Chondrocyte (in vitro differentiated cells): ENCODE measurements at regions not wholly inside any gene's neighbourhood (a gene's known extent, or its start where the extent isn't known, plus 50 kb on each side); places are given as distances from the start of the nearest gene placed in this dataset.
"Not testable (repeated sequence)": the region's sequence is repeated elsewhere in the genome, so short reads cannot be mapped to it uniquely, and the experiment has no call there.

Experiments used
- DNase-seq: peaks from one replicate; pipeline ENCODE4 v3.0.0; 2021; ENCODE audit warnings: mixed read lengths, low spot score
- H3K27ac Mint-ChIP-seq: one replicate; pipeline ENCODE4 v1.8.0; 2021; ENCODE audit warnings: mild to moderate bottlenecking, moderate library complexity, mixed read lengths; ENCODE audit not compliant: unreplicated experiment
- H3K27me3 Mint-ChIP-seq: 2 replicates; pipeline ENCODE4 v1.8.0; 2021; ENCODE audit warnings: low read depth, mixed read lengths
- H3K36me3 Mint-ChIP-seq: 2 replicates; pipeline ENCODE4 v1.8.0; 2021; ENCODE audit warnings: low read depth, mixed read lengths
- H3K4me1 Mint-ChIP-seq: 2 replicates; pipeline ENCODE4 v1.8.0; 2021; ENCODE audit warnings: low read depth, mild to moderate bottlenecking, mixed read lengths
- H3K4me3 Mint-ChIP-seq: one replicate; pipeline ENCODE4 v1.8.0; 2021; ENCODE audit warnings: mild to moderate bottlenecking, moderate library complexity, mixed read lengths; ENCODE audit not compliant: unreplicated experiment
- H3K9me3 Mint-ChIP-seq: 2 replicates; pipeline ENCODE4 v1.8.0; 2021; ENCODE audit warnings: low read depth, mixed read lengths
- CTCF ChIP-seq: fragments of 200-600 bp; sonication (generic); IDR thresholded peaks from 2 replicates; pipeline ENCODE4 v1.5.0; 2021; ENCODE audit warnings: antibody characterized with exemption, mild to moderate bottlenecking, moderate library complexity

- peaks cover 25% of the 10 kb centered on the region for H3K4me1 Mint-ChIP-seq
- no peak overlapping the region for H3K4me3 Mint-ChIP-seq
- H3K27me3 Mint-ChIP-seq: no peaks in the 10 kb centered on the region
- DNase-seq: no peak
- H3K27ac Mint-ChIP-seq: peak overlapping the region; percentile 78
- peak; percentile 83 for TF ChIP-seq CTCF
- no peaks in the 10 kb centered on the region for H3K36me3 Mint-ChIP-seq
- no peaks in the 10 kb centered on the region for H3K9me3 Mint-ChIP-seq
Observed at GRCh38 chr14:35215110-35215813, 76.9 kb upstream of the PSMA6 start.

- not testable (repeated sequence) for DNase-seq, H3K27me3 Mint-ChIP-seq, H3K27ac Mint-ChIP-seq, H3K36me3 Mint-ChIP-seq, H3K4me3 Mint-ChIP-seq, H3K9me3 Mint-ChIP-seq
- peaks cover 43% of the 10 kb centered on the region for H3K4me1 Mint-ChIP-seq
Observed at GRCh38 chr14:35218176-35218575, 74.0 kb upstream of the PSMA6 start.

GRCh38 chr14:35218963-35219362, 73.2 kb upstream of the PSMA6 start:
- H3K4me1 Mint-ChIP-seq: peaks cover 40% of the 10 kb centered on the region
- no peak overlapping the region for H3K27ac Mint-ChIP-seq
- H3K4me3 Mint-ChIP-seq: no peak overlapping the region
- no peaks in the 10 kb centered on the region for H3K36me3 Mint-ChIP-seq
- no peaks in the 10 kb centered on the region for H3K9me3 Mint-ChIP-seq
- DNase-seq: no peak
- no peak for TF ChIP-seq CTCF
- H3K27me3 Mint-ChIP-seq: no peaks in the 10 kb centered on the region

GRCh38 chr14:35220027-35220676, 72.0 kb upstream of the PSMA6 start:
- H3K27me3 Mint-ChIP-seq: no peaks in the 10 kb centered on the region
- H3K9me3 Mint-ChIP-seq: no peaks in the 10 kb centered on the region
- no peak for TF ChIP-seq CTCF
- peaks cover 32% of the 10 kb centered on the region for H3K4me1 Mint-ChIP-seq
- no peaks in the 10 kb centered on the region for H3K36me3 Mint-ChIP-seq
- no peak overlapping the region for H3K4me3 Mint-ChIP-seq
- H3K27ac Mint-ChIP-seq: no peak overlapping the region
- no peak for DNase-seq

- no peak overlapping the region for H3K27ac Mint-ChIP-seq
- peaks cover 28% of the 10 kb centered on the region for H3K4me1 Mint-ChIP-seq
- no peaks in the 10 kb centered on the region for H3K36me3 Mint-ChIP-seq
- H3K27me3 Mint-ChIP-seq: no peaks in the 10 kb centered on the region
- DNase-seq: no peak
- H3K4me3 Mint-ChIP-seq: no peak overlapping the region
- no peak for TF ChIP-seq CTCF
- no peaks in the 10 kb centered on the region for H3K9me3 Mint-ChIP-seq
Observed at GRCh38 chr14:35220920-35221319, 71.3 kb upstream of the PSMA6 start.

GRCh38 chr14:35221462-35221861, 70.7 kb upstream of the PSMA6 start:
- TF ChIP-seq CTCF: no peak
- no peak for DNase-seq
- no peaks in the 10 kb centered on the region for H3K27me3 Mint-ChIP-seq
- no peak overlapping the region for H3K27ac Mint-ChIP-seq
- H3K4me3 Mint-ChIP-seq: no peak overlapping the region
- peaks cover 28% of the 10 kb centered on the region for H3K4me1 Mint-ChIP-seq
- no peaks in the 10 kb centered on the region for H3K36me3 Mint-ChIP-seq
- H3K9me3 Mint-ChIP-seq: no peaks in the 10 kb centered on the region
